PFSK-1 (cell line): ENCODE measurements at regions not wholly inside any gene's neighbourhood (a gene's known extent, or its start where the extent isn't known, plus 50 kb on each side); places are given as distances from the start of the nearest gene placed in this dataset.

Experiments used
- POLR2AphosphoS5 ChIP-seq: IDR thresholded peaks from 2 replicates; pipeline ENCODE4 v1.6.1; 2012; ENCODE audit warnings: low read depth, mild to moderate bottlenecking, control low read depth, low read length, moderate library complexity
- TAF1 ChIP-seq: IDR thresholded peaks from 2 replicates; pipeline ENCODE4 v1.6.1; 2012; ENCODE audit warnings: low read length, control low read depth, borderline replicate concordance; ENCODE audit not compliant: insufficient read depth

DNA sequence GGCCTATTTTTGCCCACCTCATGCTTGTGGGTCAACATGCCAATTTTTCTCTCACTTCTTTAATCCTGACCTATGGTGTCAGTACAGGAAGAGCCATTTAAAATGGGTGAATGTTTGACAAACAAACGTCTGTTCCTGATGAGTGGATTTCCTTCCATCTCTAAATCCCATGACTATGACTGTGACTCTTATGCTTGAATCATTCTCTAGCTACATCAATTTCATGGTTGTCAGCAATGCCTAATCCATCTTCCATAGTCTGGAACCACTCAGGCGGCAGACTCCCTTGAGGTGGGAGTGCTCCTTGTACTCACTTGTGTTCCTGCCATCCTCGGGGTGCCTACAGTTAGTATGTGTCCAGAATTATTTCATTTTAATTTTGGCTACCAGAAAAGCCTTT lies 194.9 kb upstream of the RPS6KA3 start:
- no peak for TF ChIP-seq TAF1
- TF ChIP-seq POLR2AphosphoS5: no peak
